Natural killer cell (primary cell): ENCODE measurements at regions not wholly inside any gene's neighbourhood (a gene's known extent, or its start where the extent isn't known, plus 50 kb on each side); places are given as distances from the start of the nearest gene placed in this dataset.

ENCODE experiments used
- ATAC-seq, 3 donors: fragments of 150-1000 bp in 2 of 3; fragments of 200-7000 bp in 1 of 3; cut with Tn5 transposase; 1 replicate in 1 of 3; 2 replicates in 2 of 3; pipeline ENCODE4 v1.10.0; 2021; ENCODE audit warnings: mild to moderate bottlenecking in 2 of 3, moderate library complexity in 2 of 3
- DNase-seq, 2 donors: peaks; one replicate each; pipeline versions ENCODE4 v3.0.0 to v3.0.0-alpha.2; 2013 to 2021; ENCODE audit warnings: mixed read lengths in 1 of 2
- H3K27ac ChIP-seq: one replicate; pipeline ENCODE4 v1.5.1; 2013; ENCODE audit warnings: mild to moderate bottlenecking, low read length
- H3K27me3 ChIP-seq: one replicate; pipeline ENCODE4 v1.6.1; 2013; ENCODE audit warnings: low read length; ENCODE audit not compliant: control insufficient read depth, insufficient read depth
- H3K36me3 ChIP-seq: one replicate; pipeline ENCODE4 v1.6.1; 2013; ENCODE audit warnings: low read length; ENCODE audit not compliant: control insufficient read depth, insufficient read depth
- H3K4me1 ChIP-seq: one replicate; pipeline ENCODE4 v1.6.1; 2013; ENCODE audit warnings: low read length; ENCODE audit not compliant: control insufficient read depth, insufficient read depth
- H3K4me3 ChIP-seq: one replicate; pipeline ENCODE4 v1.5.1; 2013; ENCODE audit warnings: low read length
- H3K9me3 ChIP-seq: one replicate; pipeline ENCODE4 v1.6.1; 2013; ENCODE audit warnings: low read length; ENCODE audit not compliant: control insufficient read depth, insufficient read depth
- H3K27ac Mint-ChIP-seq, 2 donors: one replicate each; pipeline ENCODE4 v1.8.0; 2022; ENCODE audit warnings: mild to moderate bottlenecking in 2 of 2, mixed read lengths in 2 of 2, moderate library complexity in 1 of 2
- H3K27me3 Mint-ChIP-seq, 2 donors: one replicate each; pipeline ENCODE4 v1.8.0; 2022; ENCODE audit warnings: low read depth in 2 of 2, mixed read lengths in 2 of 2
- H3K36me3 Mint-ChIP-seq: one replicate; pipeline ENCODE4 v1.8.0; 2022; ENCODE audit warnings: mixed read lengths
- H3K4me1 Mint-ChIP-seq, 2 donors: one replicate each; pipeline ENCODE4 v1.8.0; 2022; ENCODE audit warnings: mixed read lengths in 2 of 2
- H3K4me3 Mint-ChIP-seq: one replicate; pipeline ENCODE4 v1.8.0; 2022; ENCODE audit warnings: mild to moderate bottlenecking, moderate library complexity, mixed read lengths
- H3K9me3 Mint-ChIP-seq, 2 donors: one replicate each; pipeline ENCODE4 v1.8.0; 2022; ENCODE audit warnings: mixed read lengths in 2 of 2
- CTCF ChIP-seq: fragments of 200-600 bp; IDR thresholded peaks from one replicate; pipeline ENCODE4 v1.8.0; 2022; ENCODE audit warnings: antibody characterized with exemption
- WGBS: methylation state at CpG from one replicate; pipeline ENCODE4 v1.1.7; 2013; ENCODE audit warnings: missing lambda C conversion rate; ENCODE audit not compliant: insufficient coverage; 5-methylcytosine and 5-hydroxymethylcytosine counted together
- intact Hi-C: fragments of 100-400 bp; cut with micrococcal nuclease; formaldehyde crosslinking; loops from one replicate; pipeline ENCODE4 v1.14.2; 2022

- no peak for TF ChIP-seq CTCF
- Mint-ChIP-seq H3K4me3 (no peak overlapping the region), H3K4me1 (no peaks in the 10 kb centered on the region), H3K9me3 (no peaks in the 10 kb centered on the region), H3K36me3 (no peaks in the 10 kb centered on the region), H3K27me3 (peaks cover 23 to 54% of the 10 kb centered on the region in 2 donors), H3K27ac (no peak overlapping the region)
- peaks cover 2% of the 10 kb centered on the region for H3K27me3 ChIP-seq
- no peaks in the 10 kb centered on the region for H3K9me3 ChIP-seq
- 26% methylated on average over 6 of the region's 6 CpGs for WGBS
- no peak overlapping the region for H3K27ac ChIP-seq
- intact Hi-C loops, result no loop called here
- no peaks in the 10 kb centered on the region for H3K4me1 ChIP-seq
- ATAC-seq, result no peak
- no peak for DNase-seq
- H3K4me3 ChIP-seq, result no peak overlapping the region
- H3K36me3 ChIP-seq, result no peaks in the 10 kb centered on the region
These were observed 513.0 kb downstream of the GALR1 start for GRCh38 chr18:77762642-77763041.

GRCh38 chr18:77763530-77764145 lies 514.0 kb downstream of the GALR1 start:
- intact Hi-C loops, result no loop called here
- Mint-ChIP-seq H3K4me1 (no peaks in the 10 kb centered on the region), H3K36me3 (no peaks in the 10 kb centered on the region), H3K27me3 (peaks cover 17 to 53% of the 10 kb centered on the region in 2 donors), H3K4me3 (no peak overlapping the region), H3K27ac (no peak overlapping the region), H3K9me3 (no peaks in the 10 kb centered on the region)
- no peak overlapping the region for H3K4me3 ChIP-seq
- WGBS, result 70% methylated on average over 8 of the region's 9 CpGs
- H3K4me1 ChIP-seq, result no peaks in the 10 kb centered on the region
- ATAC-seq (no peak), DNase-seq (no peak)
- H3K27me3 ChIP-seq, result peaks cover 2% of the 10 kb centered on the region
- H3K27ac ChIP-seq, result no peak overlapping the region
- no peaks in the 10 kb centered on the region for H3K9me3 ChIP-seq
- no peaks in the 10 kb centered on the region for H3K36me3 ChIP-seq
- no peak for TF ChIP-seq CTCF

- Mint-ChIP-seq H3K4me1 (no peaks in the 10 kb centered on the region), H3K9me3 (no peaks in the 10 kb centered on the region)
These were observed 515.8 kb downstream of the GALR1 start for GRCh38 chr18:77765468-77765867.

More at GRCh38 chr18:77765468-77765867, 515.8 kb downstream of the GALR1 start:
- H3K4me1 ChIP-seq, result no peaks in the 10 kb centered on the region
- Mint-ChIP-seq H3K27ac (no peak overlapping the region), H3K4me3 (no peak overlapping the region), H3K27me3 (peaks cover 14 to 34% of the 10 kb centered on the region in 2 donors), H3K36me3 (no peaks in the 10 kb centered on the region)
- no peak overlapping the region for H3K27ac ChIP-seq
- H3K9me3 ChIP-seq, result no peaks in the 10 kb centered on the region
- H3K27me3 ChIP-seq, result peaks cover 2% of the 10 kb centered on the region
- no peak for TF ChIP-seq CTCF
- 9% methylated on average over 7 of the region's 9 CpGs for WGBS
- intact Hi-C loops, result no loop called here
- H3K36me3 ChIP-seq, result no peaks in the 10 kb centered on the region
- H3K4me3 ChIP-seq, result no peak overlapping the region
- ATAC-seq (no peak), DNase-seq (no peak)
